ENCODE measurements at regions not wholly inside any gene's neighbourhood (a gene's known extent, or its start where the extent isn't known, plus 50 kb on each side); places are given as distances from the start of the nearest gene placed in this dataset.

GRCh38 chr18:45387229-45387628 is 228.0 kb upstream of the SLC14A2 start:
- TF ChIP-seq MYC (IDR thresholded peaks at IDR 0.05; ENCODE audit: low read depth, low read length) = no peak
- no peak for TF ChIP-seq POLR2A (IDR thresholded peaks at IDR 0.05; ENCODE audit: low read depth, low read length)
- no peak for TF ChIP-seq JUN (IDR thresholded peaks at IDR 0.05; ENCODE audit: borderline replicate concordance, insufficient read depth, insufficient read length, low read depth)

Data from endothelial cell of umbilical vein (primary cell).